Mucosa of descending colon (tissue), 3 donors: ENCODE measurements at regions not wholly inside any gene's neighbourhood (a gene's known extent, or its start where the extent isn't known, plus 50 kb on each side); places are given as distances from the start of the nearest gene placed in this dataset.

ENCODE experiments used
- ATAC-seq: fragments of 200-7000 bp; cut with Tn5 transposase; one replicate; pipeline ENCODE4 v1.9.1; 2020; ENCODE audit warnings: mild to moderate bottlenecking, moderate library complexity
- DNase-seq, 3 donors: peaks; one replicate each; pipeline ENCODE4 v3.0.0-alpha.2; 2020
- H3K36me3 ChIP-seq: fragments of 200-600 bp; one replicate; pipeline ENCODE4 v1.8.0; 2021; ENCODE audit warnings: low read depth, mild to moderate bottlenecking
- H3K4me1 ChIP-seq: fragments of 200-600 bp; one replicate; pipeline ENCODE4 v1.8.0; 2021; ENCODE audit warnings: low read depth, mild to moderate bottlenecking
- H3K4me3 ChIP-seq: fragments of 200-600 bp; one replicate; pipeline ENCODE4 v1.8.0; 2021; ENCODE audit warnings: mild to moderate bottlenecking
- H3K9me3 ChIP-seq: fragments of 200-600 bp; one replicate; pipeline ENCODE4 v1.8.0; 2021; ENCODE audit warnings: mild to moderate bottlenecking
- CTCF ChIP-seq: fragments of 200-600 bp; IDR thresholded peaks from one replicate; pipeline ENCODE4 v1.8.0; 2022; ENCODE audit warnings: antibody characterized with exemption, mild to moderate bottlenecking
- intact Hi-C, 2 donors: fragments of 100-400 bp; cut with DNase I in 1 of 2; cut with micrococcal nuclease in 1 of 2; formaldehyde crosslinking; loops; one replicate each; pipeline versions ENCODE4 v1.11.0 to v1.11.1; 2022; cut with DNase I, micrococcal nuclease
- donor health status: DM: no; HTN: no; CAD: no; lungs with moderate emphysema.
- donor health status: DM: no; HTN: no; CAD: no.
- donor health status: DM: no; HTN: yes; CAD: no.

DNA sequence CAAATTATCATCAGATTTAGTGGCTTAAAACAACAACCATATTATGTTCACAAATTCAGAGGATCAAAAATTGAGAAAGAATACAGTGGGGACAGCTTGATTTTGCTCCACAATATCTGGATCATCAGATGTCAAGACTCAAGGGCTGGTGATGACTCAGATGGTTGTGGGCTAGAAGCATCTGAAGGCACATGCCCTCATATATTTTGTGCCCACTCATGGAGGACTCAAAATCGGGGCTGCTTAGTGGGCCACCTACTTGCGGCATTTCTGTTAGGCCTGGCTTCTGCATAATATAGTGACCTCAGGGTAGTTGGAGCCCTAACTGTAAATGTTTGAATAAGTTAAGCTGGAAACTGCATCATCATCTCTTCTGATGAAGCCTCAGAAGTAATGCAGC, 584.5 kb downstream of the SLC16A7 start:
- intact Hi-C loops, result no loop called here
- DNase-seq, result no peak
- H3K36me3 ChIP-seq, result no peaks in the 10 kb centered on the region
- H3K4me1 ChIP-seq, result no peaks in the 10 kb centered on the region
- ATAC-seq, result no peak
- H3K4me3 ChIP-seq, result no peak overlapping the region
- no peaks in the 10 kb centered on the region for H3K9me3 ChIP-seq
- TF ChIP-seq CTCF, result no peak

GRCh38 chr12:60182354-60182753, 586.5 kb downstream of the SLC16A7 start:
- ATAC-seq, result no peak
- TF ChIP-seq CTCF, result no peak
- intact Hi-C loops, result no loop called here
- no peak overlapping the region for H3K4me3 ChIP-seq
- H3K9me3 ChIP-seq, result no peaks in the 10 kb centered on the region
- H3K36me3 ChIP-seq, result no peaks in the 10 kb centered on the region
- DNase-seq, result no peak
- no peaks in the 10 kb centered on the region for H3K4me1 ChIP-seq

GRCh38 chr12:60184096-60184495, 588.3 kb downstream of the SLC16A7 start:
- no peaks in the 10 kb centered on the region for H3K4me1 ChIP-seq
- DNase-seq (no peak), ATAC-seq (no peak)
- H3K36me3 ChIP-seq, result no peaks in the 10 kb centered on the region
- intact Hi-C loops, result no loop called here
- no peak overlapping the region for H3K4me3 ChIP-seq
- H3K9me3 ChIP-seq, result no peaks in the 10 kb centered on the region
- TF ChIP-seq CTCF, result no peak

DNA sequence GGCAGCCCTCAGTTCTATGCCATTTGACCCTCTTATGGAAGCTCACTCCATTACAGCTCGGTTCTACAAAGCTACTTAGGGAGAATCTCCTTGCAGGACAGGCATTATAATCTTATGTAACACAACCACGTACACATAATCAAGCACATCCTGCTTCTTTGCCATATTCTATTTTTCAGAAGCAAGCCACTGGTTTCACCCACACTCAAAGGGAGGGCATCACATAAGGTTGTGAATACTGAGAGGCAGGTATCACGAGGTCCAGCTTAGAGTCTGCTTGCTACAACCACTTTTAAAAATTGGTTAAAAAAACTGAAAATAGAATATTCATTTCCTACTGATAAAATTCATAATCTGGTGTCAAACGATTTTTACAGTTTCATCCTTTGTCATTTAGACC, 589.2 kb downstream of the SLC16A7 start:
- Histone ChIP-seq H3K36me3 (no peaks in the 10 kb centered on the region), H3K9me3 (no peaks in the 10 kb centered on the region), H3K4me3 (no peak overlapping the region), H3K4me1 (no peaks in the 10 kb centered on the region)
- TF ChIP-seq CTCF, result no peak
- DNase-seq (no peak), ATAC-seq (no peak)
- intact Hi-C loops, result no loop called here

DNA sequence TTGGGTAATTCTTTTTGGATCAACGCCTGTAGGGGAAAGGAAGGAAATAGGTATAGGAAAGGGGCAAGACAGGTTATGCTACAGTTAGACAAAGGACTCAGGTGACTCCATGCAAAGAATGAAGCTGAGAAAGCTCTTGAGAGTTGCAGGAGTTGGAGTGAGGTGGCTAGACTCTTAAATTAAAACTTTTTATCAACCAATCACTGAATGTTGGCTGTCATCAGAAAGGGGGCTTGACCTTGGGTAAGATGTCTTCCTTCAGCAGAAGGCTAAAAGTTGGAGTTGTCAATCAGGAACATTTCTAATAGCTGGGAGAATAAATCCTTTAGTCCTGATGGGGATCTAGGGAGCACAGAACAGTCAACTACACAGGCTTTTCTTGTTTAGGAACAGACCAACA, 595.4 kb downstream of the SLC16A7 start:
- Histone ChIP-seq H3K4me1 (no peaks in the 10 kb centered on the region), H3K36me3 (no peaks in the 10 kb centered on the region), H3K9me3 (no peaks in the 10 kb centered on the region), H3K4me3 (no peak overlapping the region)
- intact Hi-C loops, result no loop called here
- DNase-seq (no peak), ATAC-seq (no peak)
- TF ChIP-seq CTCF, result no peak

GRCh38 chr12:60191676-60192359, 596.0 kb downstream of the SLC16A7 start:
- Histone ChIP-seq H3K4me3 (no peak overlapping the region), H3K4me1 (no peaks in the 10 kb centered on the region), H3K9me3 (no peaks in the 10 kb centered on the region), H3K36me3 (no peaks in the 10 kb centered on the region)
- DNase-seq (no peak), ATAC-seq (no peak)
- no peak for TF ChIP-seq CTCF
- intact Hi-C loops, result no loop called here
